ENCODE measurements at regions not wholly inside any gene's neighbourhood (a gene's known extent, or its start where the extent isn't known, plus 50 kb on each side); places are given as distances from the start of the nearest gene placed in this dataset.

DNA sequence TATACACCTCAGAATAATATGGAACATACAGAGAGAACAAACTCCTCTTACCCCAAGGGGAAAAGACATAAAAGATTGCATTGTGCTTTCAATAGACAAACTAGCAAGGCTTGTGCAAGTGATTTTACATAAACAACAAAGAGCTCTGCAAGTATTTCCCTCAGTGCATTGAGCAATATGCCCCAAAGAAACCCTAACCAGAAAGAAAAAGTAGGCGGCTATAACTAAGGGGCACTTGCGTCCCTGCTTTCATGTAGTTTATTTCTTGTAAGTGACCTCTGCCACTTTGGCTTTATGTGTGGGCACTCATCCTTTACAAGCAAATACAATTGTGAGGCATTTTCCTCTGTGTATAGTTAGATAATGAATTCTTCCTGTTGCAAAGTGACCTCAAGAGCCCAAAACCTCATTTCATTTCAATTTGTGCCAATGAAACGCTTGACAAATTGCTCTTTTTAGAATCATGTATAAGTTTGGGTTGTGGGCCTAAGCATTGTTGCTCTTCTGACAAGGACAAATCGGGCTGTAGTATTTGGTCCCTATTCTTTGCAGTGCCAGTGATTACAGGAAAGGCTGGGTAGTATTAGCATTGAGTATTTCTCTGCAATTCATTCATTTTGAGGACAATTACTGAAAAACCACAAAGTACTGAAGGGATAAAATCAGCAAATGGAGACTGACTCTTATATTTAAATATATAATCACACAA lies 282.2 kb downstream of the DTWD2 start:
- H3K79me2 ChIP-seq (ENCODE audit: insufficient read depth, low read length) = no peaks in the 10 kb centered on the region
- no peaks in the 10 kb centered on the region for H3K23me2 ChIP-seq (ENCODE audit: insufficient read length, low read depth, low read length, poor library complexity, severe bottlenecking)
- Mint-ChIP-seq H3K27me3 (ENCODE audit: low read depth) (no peaks in the 10 kb centered on the region; the same call in 1 of the 2 replicates), H3K36me3 (ENCODE audit: insufficient read depth in 1 of 3, low read depth in 3 of 3) (peaks cover 20 to 33% (median 22%) of the 10 kb centered on the region in 3 experiments), H3K27ac (no peak overlapping the region), H3K4me1 (no peaks in the 10 kb centered on the region), H3K4me3 (no peak overlapping the region), H3K9me3 (peaks cover 38 to 40% of the 10 kb centered on the region in 2 experiments)
- H2BK20ac ChIP-seq (ENCODE audit: low read depth, low read length, poor library complexity, severe bottlenecking) = no peak overlapping the region
- H4K91ac ChIP-seq (ENCODE audit: insufficient read length, low read depth, low read length) = no peak overlapping the region
- H3K9me3 ChIP-seq (ENCODE audit: control insufficient read depth, low read depth, low read length) = no peaks in the 10 kb centered on the region
- no peaks in the 10 kb centered on the region for H3K79me1 ChIP-seq (ENCODE audit: insufficient read depth, low read depth, low read length, poor library complexity, severe bottlenecking)
- H3K4me2 ChIP-seq (ENCODE audit: insufficient read depth, insufficient read length, low read length) = no peak overlapping the region
- H4K5ac ChIP-seq (ENCODE audit: insufficient read length, low read depth, low read length) = no peak overlapping the region
- H3K14ac ChIP-seq (ENCODE audit: insufficient read depth, low read length) = no peak overlapping the region
- H3K4ac ChIP-seq (ENCODE audit: low read depth, low read length) = no peak overlapping the region
- no peak overlapping the region for H2BK120ac ChIP-seq (ENCODE audit: low read depth, low read length, poor library complexity, severe bottlenecking)
- H2BK15ac ChIP-seq (ENCODE audit: low read depth, low read length) = no peak overlapping the region
- H3K27me3 ChIP-seq (ENCODE audit: insufficient read depth, low read length) = no peaks in the 10 kb centered on the region
- no peak overlapping the region for H2BK5ac ChIP-seq (ENCODE audit: insufficient read length, low read length)
- H3K9ac ChIP-seq (ENCODE audit: extremely low read depth, insufficient read length, low read length) = no peak overlapping the region
- no peaks in the 10 kb centered on the region for H4K20me1 ChIP-seq (ENCODE audit: control insufficient read depth, insufficient read depth, insufficient read length)
- DNase-seq = no peak
- no peak overlapping the region for H4K8ac ChIP-seq (replicated peaks; ENCODE audit: insufficient read length, low read depth, low read length)
- no peak overlapping the region for H2AK5ac ChIP-seq (ENCODE audit: insufficient read length, low read length)
- no peak overlapping the region for H3K18ac ChIP-seq (ENCODE audit: insufficient read length, low read depth, low read length)
- H2AFZ ChIP-seq (ENCODE audit: low read length) = no peak overlapping the region
- no CpG with 5 or more reads among the region's 4 CpGs for WGBS (ENCODE audit: extremely low coverage, insufficient read length, low lambda C conversion rate)
- no peak overlapping the region for H2BK12ac ChIP-seq (ENCODE audit: insufficient read length, low read depth, low read length)
- H3T11ph ChIP-seq (ENCODE audit: low read length) = no peak overlapping the region
- H3K23ac ChIP-seq (ENCODE audit: insufficient read length, low read depth, low read length) = no peak overlapping the region
- H3K56ac ChIP-seq (ENCODE audit: insufficient read length, low read depth, low read length) = no peak overlapping the region
- no peak for TF ChIP-seq CTCF (conservative IDR thresholded peaks at IDR 0.05)
- H3K27ac ChIP-seq (ENCODE audit: insufficient read length, low read depth, low read length) = no peak overlapping the region
- no peaks in the 10 kb centered on the region for H3K4me1 ChIP-seq (ENCODE audit: insufficient read depth, low read length)
